HG03442 (cell line): ENCODE measurements at regions not wholly inside any gene's neighbourhood (a gene's known extent, or its start where the extent isn't known, plus 50 kb on each side); places are given as distances from the start of the nearest gene placed in this dataset.
"Not testable (repeated sequence)": the region's sequence is repeated elsewhere in the genome, so short reads cannot be mapped to it uniquely, and the experiment has no call there.

ENCODE experiments used
- ATAC-seq: cut with Tn5 transposase; IDR thresholded peaks from one replicate; pipeline ENCODE4 v1.9.1; 2021; ENCODE audit warnings: mild to moderate bottlenecking, moderate library complexity; ENCODE audit not compliant: unreplicated experiment

- ATAC-seq, result no peak
Measured at GRCh38 chr3:98644168-98644567, 50.8 kb upstream of the CPOX start.

- peak; percentile 85 for ATAC-seq
Measured at GRCh38 chr3:98645039-98645438, 51.6 kb upstream of the CPOX start.

GRCh38 chr3:98646680-98647079 lies 53.3 kb upstream of the CPOX start:
- no peak for ATAC-seq

- no peak for ATAC-seq
Measured at GRCh38 chr3:98647197-98647596, 53.8 kb upstream of the CPOX start.

- ATAC-seq, result no peak
Measured at GRCh38 chr3:98650971-98651779, 57.8 kb upstream of the CPOX start.

- ATAC-seq, result no peak
Measured at GRCh38 chr3:98651780-98652077, 58.3 kb upstream of the CPOX start.

- no peak for ATAC-seq
Measured at GRCh38 chr3:98655666-98656065, 62.3 kb upstream of the CPOX start.

- peak; percentile 97 for ATAC-seq
Measured at GRCh38 chr3:98657457-98657856, 64.0 kb upstream of the CPOX start.

- ATAC-seq, result no peak
Measured at GRCh38 chr3:98662699-98663098, 69.3 kb upstream of the CPOX start.

- no peak for ATAC-seq
Measured at GRCh38 chr3:98670020-98670419, 76.6 kb upstream of the CPOX start.

GRCh38 chr3:98679986-98680385 lies 83.2 kb upstream of the ST3GAL6 start:
- no peak for ATAC-seq

GRCh38 chr3:98680723-98681122 lies 82.4 kb upstream of the ST3GAL6 start:
- ATAC-seq, result no peak

GRCh38 chr3:98681486-98681885 lies 81.7 kb upstream of the ST3GAL6 start:
- no peak for ATAC-seq

- not testable (repeated sequence) for ATAC-seq
Measured at GRCh38 chr3:98682391-98682790, 80.7 kb upstream of the ST3GAL6 start.

GRCh38 chr3:98688363-98688762 lies 74.8 kb upstream of the ST3GAL6 start:
- ATAC-seq, result no peak

- no peak for ATAC-seq
Measured at GRCh38 chr3:98690876-98691275, 72.3 kb upstream of the ST3GAL6 start.

GRCh38 chr3:98691897-98692296 lies 71.2 kb upstream of the ST3GAL6 start:
- no peak for ATAC-seq

- ATAC-seq, result no peak
Measured at GRCh38 chr3:98692787-98693473, 70.2 kb upstream of the ST3GAL6 start.

- ATAC-seq, result no peak
Measured at GRCh38 chr3:98695796-98696195, 67.3 kb upstream of the ST3GAL6 start.

- ATAC-seq, result not testable (repeated sequence)
Measured at GRCh38 chr3:98696296-98696695, 66.8 kb upstream of the ST3GAL6 start.

- ATAC-seq, result no peak
Measured at GRCh38 chr3:98697225-98697624, 65.9 kb upstream of the ST3GAL6 start.

GRCh38 chr3:98699132-98699531 lies 64.0 kb upstream of the ST3GAL6 start:
- no peak for ATAC-seq
